Endothelial cell (in vitro differentiated cells): ENCODE measurements at regions not wholly inside any gene's neighbourhood (a gene's known extent, or its start where the extent isn't known, plus 50 kb on each side); places are given as distances from the start of the nearest gene placed in this dataset.

Source experiments
- DNase-seq: peaks from one replicate; pipeline ENCODE4 v3.0.0; 2021; ENCODE audit warnings: low spot score
- H3K27ac Mint-ChIP-seq: one replicate; pipeline ENCODE4 v1.8.0; 2021; ENCODE audit warnings: mixed read lengths, inconsistent platforms; ENCODE audit not compliant: unreplicated experiment
- H3K27me3 Mint-ChIP-seq: one replicate; pipeline ENCODE4 v1.8.0; 2021; ENCODE audit warnings: mild to moderate bottlenecking, moderate library complexity, mixed read lengths, inconsistent platforms; ENCODE audit not compliant: unreplicated experiment
- H3K36me3 Mint-ChIP-seq: one replicate; pipeline ENCODE4 v1.8.0; 2021; ENCODE audit warnings: mild to moderate bottlenecking, low read depth, mixed read lengths, inconsistent platforms; ENCODE audit not compliant: unreplicated experiment
- H3K4me1 Mint-ChIP-seq: one replicate; pipeline ENCODE4 v1.8.0; 2021; ENCODE audit warnings: mild to moderate bottlenecking, mixed read lengths, inconsistent platforms; ENCODE audit not compliant: unreplicated experiment
- H3K4me3 Mint-ChIP-seq: one replicate; pipeline ENCODE4 v1.8.0; 2021; ENCODE audit warnings: mild to moderate bottlenecking, mixed read lengths, inconsistent platforms; ENCODE audit not compliant: unreplicated experiment
- H3K9me3 Mint-ChIP-seq: one replicate; pipeline ENCODE4 v1.8.0; 2021; ENCODE audit warnings: mixed read lengths, inconsistent platforms; ENCODE audit not compliant: unreplicated experiment
- CTCF ChIP-seq: fragments of 200-600 bp; sonication (generic); IDR thresholded peaks from one replicate; pipeline ENCODE4 v1.5.0; 2021; ENCODE audit warnings: antibody characterized with exemption; ENCODE audit not compliant: unreplicated experiment

- Mint-ChIP-seq H3K36me3 (no peaks in the 10 kb centered on the region), H3K9me3 (no peaks in the 10 kb centered on the region), H3K4me1 (peaks cover 4% of the 10 kb centered on the region), H3K4me3 (no peak overlapping the region), H3K27me3 (peaks cover 8% of the 10 kb centered on the region), H3K27ac (no peak overlapping the region)
- no peak for DNase-seq
- no peak for TF ChIP-seq CTCF
Observed at GRCh38 chr22:49630448-49630946, 197.2 kb downstream of the BRD1 start.

GRCh38 chr22:49629586-49630447, 197.9 kb downstream of the BRD1 start:
- H3K4me3 Mint-ChIP-seq: no peak overlapping the region
- no peaks in the 10 kb centered on the region for H3K9me3 Mint-ChIP-seq
- TF ChIP-seq CTCF: no peak
- no peak overlapping the region for H3K27ac Mint-ChIP-seq
- no peaks in the 10 kb centered on the region for H3K36me3 Mint-ChIP-seq
- peaks cover 4% of the 10 kb centered on the region for H3K4me1 Mint-ChIP-seq
- peaks cover 9% of the 10 kb centered on the region for H3K27me3 Mint-ChIP-seq
- no peak for DNase-seq

GRCh38 chr22:49629261-49629570, 198.5 kb downstream of the BRD1 start:
- Mint-ChIP-seq H3K27ac (no peak overlapping the region), H3K4me3 (no peak overlapping the region), H3K4me1 (peaks cover 4% of the 10 kb centered on the region), H3K27me3 (peaks cover 8% of the 10 kb centered on the region), H3K36me3 (no peaks in the 10 kb centered on the region), H3K9me3 (no peaks in the 10 kb centered on the region)
- no peak for DNase-seq
- TF ChIP-seq CTCF: no peak

- H3K27ac Mint-ChIP-seq: no peak overlapping the region
- peaks cover 8% of the 10 kb centered on the region for H3K27me3 Mint-ChIP-seq
- no peak for DNase-seq
- H3K4me1 Mint-ChIP-seq: peaks cover 2% of the 10 kb centered on the region
- H3K4me3 Mint-ChIP-seq: no peak overlapping the region
- H3K9me3 Mint-ChIP-seq: no peaks in the 10 kb centered on the region
- TF ChIP-seq CTCF: no peak
- H3K36me3 Mint-ChIP-seq: no peaks in the 10 kb centered on the region
Observed at GRCh38 chr22:49628391-49629260, 199.0 kb downstream of the BRD1 start.
